IPS DF 4.7 (cell line): ENCODE measurements at regions not wholly inside any gene's neighbourhood (a gene's known extent, or its start where the extent isn't known, plus 50 kb on each side); places are given as distances from the start of the nearest gene placed in this dataset.

Experiments used
- DNase-seq: peaks from one replicate; pipeline ENCODE4 v3.0.0-alpha.2; 2013; ENCODE audit warnings: low spot score; ENCODE audit errors: extremely low read depth

DNA sequence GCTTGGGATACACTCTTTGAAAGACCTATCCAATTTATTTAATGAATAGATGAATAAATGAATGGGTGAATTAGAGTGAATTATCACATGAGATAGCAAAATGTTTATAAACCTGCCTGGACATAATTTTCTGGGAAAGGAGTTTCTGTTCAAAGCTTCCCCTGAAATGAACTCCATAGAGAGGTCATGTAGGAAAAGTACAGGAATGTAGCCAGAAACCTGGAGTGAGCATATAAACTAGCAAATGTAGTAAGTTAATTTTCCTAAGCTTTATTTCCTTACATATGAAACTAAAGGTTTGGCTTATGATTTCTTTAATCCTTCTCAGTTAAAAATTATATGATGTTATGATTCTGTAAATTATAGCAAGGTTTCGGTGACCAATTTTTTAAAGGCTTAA lies 380.3 kb upstream of the RSPO3 start:
- no peak for DNase-seq

GRCh38 chr6:126738641-126739040 lies 379.8 kb upstream of the RSPO3 start:
- DNase-seq, result no peak

DNA sequence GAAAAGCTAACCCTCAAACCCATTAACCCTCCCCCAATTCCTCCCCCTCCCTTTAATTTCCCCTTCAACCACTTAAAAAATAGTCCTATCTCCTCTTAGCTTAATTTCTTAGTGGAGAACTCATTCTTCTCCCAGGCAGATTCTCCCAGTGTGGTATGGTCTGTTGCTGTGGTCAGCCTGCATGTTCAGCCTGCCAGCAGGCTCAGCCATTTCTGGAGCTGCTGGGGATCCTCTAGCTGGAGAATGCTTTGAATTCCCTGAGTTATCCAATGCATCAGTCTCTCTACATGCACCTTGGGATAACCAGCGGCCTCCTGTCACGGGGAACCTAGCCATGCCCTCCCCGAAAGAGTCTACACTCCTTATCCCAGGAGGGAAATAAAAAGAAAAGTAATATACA lies 375.4 kb upstream of the RSPO3 start:
- DNase-seq, result no peak

DNA sequence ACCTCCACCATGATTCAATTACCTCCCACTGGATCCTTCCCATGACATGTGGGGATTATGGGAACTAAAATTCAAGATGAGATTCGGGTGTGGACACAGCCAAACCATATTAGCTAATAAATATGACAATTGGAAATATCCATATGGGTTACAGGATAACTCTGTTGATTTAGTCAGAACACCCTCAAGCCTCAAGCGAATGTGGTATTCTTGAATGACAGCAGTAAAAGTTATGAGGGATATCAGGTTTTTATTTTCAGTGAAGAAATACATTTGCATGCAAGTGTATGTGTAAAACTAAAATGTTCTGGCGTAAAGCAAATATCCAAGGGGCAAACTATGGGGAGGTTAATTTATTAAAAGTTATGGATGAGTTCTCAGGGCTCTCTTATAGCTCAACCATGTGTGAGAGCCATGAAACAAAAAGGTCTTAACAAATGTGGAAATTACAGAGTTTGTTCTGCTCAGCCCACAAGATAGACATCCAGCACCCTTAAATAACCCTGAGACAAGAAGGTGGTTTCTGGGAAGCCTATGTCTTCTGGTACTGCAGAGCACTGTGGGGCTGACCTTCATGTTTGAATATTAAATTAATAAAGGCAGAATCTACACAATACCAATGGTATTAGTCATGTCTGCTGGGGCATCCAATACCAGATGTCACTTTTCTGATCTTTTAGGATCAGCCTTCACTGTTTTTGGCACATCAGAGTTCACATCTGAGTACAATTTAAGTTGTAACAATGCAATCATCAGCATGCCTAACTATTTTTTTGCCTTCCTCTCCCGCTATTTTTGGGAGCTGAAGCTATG lies 370.5 kb upstream of the RSPO3 start:
- DNase-seq, result no peak

DNA sequence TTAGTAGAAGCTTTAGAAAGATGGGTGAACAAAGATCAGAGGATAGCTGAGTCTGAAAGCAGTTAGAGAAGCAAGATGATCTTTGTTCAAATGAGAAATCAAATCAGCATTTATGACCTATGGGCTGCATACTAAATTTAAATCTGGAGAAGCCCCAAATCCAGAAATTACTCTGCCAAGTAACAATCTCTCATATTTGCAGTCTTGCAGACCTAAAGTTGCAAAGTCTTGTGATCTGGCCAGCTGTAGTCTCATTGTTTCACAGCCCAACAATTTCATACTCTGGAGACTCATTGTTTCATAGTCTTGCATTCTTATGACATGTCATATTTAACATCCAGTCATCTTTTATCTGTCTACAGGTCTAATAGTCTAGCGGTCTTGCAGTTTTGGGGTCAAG lies 364.9 kb upstream of the RSPO3 start:
- DNase-seq, result no peak

- no peak for DNase-seq
These were observed 356.6 kb upstream of the RSPO3 start for GRCh38 chr6:126761854-126762253.

DNA sequence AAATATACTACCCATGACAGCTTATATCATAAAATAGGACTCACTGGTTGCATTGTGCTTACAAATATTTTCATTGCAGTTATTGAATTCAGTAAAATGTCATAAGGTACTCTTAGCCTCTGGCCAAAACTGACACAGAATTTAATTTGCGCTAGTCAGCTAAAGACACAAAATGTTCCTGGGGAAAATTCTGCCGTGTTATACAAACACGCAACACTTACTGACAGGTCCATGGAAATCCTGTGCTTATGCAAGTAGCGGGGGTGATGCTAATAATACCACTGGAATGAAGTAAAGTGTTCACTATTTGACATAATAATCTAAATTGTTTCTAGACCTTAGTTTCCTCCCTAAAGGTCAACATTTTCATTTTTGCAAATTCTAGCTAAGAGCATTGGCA lies 354.4 kb upstream of the RSPO3 start:
- no peak for DNase-seq

GRCh38 chr6:126764671-126765070 lies 353.8 kb upstream of the RSPO3 start:
- DNase-seq, result no peak

DNA sequence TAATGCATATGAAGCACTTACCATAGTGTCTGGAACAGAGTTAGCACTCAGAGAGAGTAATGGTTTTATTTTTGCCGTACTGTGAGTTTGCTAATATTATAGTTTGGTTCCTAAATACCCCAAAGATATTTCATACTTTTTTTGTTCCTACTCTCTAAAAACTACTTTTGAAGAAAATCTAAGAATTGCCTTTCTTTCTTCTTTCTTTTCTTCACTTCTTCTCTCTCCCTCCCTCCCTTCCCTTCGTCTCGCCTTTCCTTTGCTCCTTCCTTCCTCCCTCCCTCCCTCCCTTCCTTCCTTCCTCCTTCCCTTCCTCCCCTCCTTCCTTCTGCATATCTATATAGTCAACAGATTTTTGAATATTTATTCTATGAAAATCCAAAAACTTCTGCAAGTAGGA lies 351.7 kb upstream of the RSPO3 start:
- DNase-seq, result no peak

GRCh38 chr6:126767711-126768110 lies 350.8 kb upstream of the RSPO3 start:
- no peak for DNase-seq

DNA sequence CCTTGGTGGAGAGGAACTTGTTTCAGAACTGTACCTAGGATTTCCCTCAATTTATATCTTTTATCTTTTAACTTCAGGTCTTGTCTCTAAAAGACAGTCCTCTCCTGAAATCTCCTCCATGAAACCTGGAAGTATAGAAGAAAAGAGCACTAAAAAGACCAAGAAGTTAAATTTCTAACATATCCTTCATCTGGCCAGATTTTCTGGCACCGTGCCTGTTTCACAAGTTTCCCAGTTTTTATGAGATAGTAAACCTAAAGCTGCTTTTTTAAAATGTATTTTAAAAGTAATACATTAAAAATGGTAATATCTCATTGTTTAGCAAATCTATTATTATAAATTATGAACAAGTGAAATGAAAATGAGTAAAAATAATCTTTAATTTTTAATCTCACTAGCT lies 348.3 kb upstream of the RSPO3 start:
- DNase-seq, result no peak

GRCh38 chr6:126773112-126773805 lies 345.2 kb upstream of the RSPO3 start:
- no peak for DNase-seq

DNA sequence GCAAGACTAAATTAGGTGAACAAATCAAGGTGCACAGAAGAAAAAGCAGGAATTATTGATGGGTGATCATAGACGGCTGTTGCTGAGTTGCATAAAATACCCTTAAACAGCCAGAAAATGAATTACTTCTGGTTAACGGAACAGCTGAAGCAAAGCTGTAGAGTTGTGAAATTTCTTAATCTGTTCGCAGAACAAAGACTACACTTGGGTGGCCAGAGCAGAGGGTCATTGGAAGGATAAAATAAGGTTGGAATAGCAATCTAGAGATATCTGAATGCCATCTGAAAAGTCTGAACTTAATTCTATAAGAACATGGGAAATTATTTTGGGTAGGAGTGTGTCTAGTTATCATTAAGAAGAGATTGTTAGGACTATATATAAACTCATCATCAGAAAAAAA lies 339.1 kb upstream of the RSPO3 start:
- no peak for DNase-seq

DNA sequence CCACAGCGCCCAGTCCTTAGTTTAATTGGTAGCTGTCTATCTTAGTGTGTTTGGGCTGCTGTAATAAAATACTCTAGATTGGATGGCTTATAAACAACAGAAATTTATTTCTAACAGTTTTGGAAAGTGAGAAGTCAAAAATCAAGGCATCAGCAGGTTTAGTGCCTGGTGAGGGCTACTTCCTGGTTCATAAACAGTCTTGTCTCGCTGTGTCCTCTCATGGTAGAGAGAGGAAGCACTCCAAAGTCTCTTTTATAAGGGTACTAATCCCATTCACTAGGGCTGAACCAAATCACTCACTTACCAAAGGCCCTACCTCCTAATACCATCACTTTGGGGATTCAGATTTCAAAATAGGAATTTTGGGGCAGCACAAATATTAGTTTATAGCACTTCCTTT lies 336.9 kb upstream of the RSPO3 start:
- DNase-seq, result no peak

DNA sequence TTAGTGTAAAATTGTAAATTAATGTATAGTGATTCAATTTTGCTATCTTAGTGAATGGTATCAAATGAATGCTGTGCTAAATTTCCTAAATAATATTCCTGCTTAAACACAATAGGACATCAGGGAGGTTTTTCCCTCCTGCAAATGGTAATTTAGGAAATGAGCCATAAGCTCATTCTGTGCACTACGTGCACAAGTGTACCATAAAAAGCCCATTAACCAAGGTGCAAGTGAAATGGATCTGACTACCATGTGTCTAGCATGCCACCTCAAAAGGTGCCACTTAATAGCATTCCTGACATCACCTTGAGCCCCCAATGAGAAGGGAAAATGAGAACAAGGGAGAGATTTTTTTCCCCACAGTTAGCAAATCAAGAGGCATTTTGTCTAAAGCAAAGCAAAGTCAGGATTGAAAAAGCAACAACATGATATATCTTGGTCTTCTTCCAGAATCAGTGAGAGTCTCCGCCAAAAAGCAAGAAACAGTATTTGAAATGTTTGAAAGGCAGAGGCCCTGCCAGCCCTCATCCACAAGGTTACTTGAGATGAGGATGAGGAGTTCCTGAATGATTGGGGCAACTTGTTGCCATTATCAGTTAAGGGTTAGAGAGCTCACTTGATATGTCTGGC lies 334.2 kb upstream of the RSPO3 start:
- DNase-seq, result no peak

DNA sequence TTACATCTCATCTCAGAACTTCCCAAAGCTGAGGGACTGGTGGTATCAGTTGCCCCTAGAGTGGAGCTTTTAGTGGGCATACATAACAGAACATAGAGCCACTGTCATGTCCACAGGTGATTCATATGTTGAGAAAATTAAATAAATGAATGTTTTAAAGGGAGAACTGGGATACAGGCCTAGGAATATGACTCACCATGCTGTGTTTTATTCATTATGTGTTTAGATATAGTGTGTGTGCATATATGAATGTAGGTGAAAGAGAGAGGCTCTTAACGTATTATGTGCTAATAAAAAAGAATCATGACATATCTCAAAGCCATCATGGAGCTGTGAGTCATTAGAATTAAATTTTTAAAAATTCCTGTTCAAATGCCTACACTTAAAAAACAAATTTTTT lies 332.2 kb upstream of the RSPO3 start:
- DNase-seq, result no peak

DNA sequence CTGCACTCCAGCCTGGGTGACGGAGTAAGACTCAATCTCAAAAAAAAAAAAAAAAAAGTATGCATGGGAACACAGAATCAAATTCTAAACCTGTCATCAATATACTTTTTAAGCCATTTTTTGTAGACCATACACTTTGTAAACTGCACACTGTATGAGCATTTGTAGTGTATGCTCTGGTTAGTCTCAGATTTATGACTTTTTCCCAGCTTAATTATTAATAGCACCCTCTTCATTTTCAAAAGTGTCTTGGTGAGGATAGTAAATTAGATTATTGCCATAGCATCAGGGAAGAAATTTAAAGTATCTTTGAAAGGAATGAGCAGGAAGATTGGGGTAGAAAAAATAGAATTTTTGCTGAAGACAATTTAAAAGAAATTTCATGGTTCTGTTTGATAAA lies 330.8 kb upstream of the RSPO3 start:
- DNase-seq, result no peak

DNA sequence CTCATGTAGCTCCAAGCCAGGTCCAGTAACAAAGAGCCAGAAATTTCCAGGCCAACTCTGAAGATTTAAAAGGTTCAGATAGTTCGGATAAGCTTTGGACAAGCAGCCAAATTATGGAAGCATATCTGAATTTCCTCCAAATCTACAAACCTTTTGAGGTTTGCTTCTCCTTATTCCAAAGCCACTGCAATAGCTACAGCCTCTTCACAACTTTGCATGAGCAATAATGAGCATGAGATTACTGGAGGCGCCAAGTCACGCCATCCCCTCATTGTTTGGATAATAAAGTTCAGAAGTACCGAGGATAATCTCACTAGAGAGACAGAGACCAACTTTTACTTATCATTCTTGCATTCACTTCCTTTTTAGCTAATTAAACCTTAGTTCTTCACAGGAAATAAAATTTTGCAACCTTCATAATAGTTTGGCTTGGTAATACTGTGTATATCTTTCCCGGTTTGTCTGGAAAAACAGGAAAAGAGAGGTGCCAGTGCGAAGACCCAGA lies 329.6 kb upstream of the RSPO3 start:
- DNase-seq, result no peak

DNA sequence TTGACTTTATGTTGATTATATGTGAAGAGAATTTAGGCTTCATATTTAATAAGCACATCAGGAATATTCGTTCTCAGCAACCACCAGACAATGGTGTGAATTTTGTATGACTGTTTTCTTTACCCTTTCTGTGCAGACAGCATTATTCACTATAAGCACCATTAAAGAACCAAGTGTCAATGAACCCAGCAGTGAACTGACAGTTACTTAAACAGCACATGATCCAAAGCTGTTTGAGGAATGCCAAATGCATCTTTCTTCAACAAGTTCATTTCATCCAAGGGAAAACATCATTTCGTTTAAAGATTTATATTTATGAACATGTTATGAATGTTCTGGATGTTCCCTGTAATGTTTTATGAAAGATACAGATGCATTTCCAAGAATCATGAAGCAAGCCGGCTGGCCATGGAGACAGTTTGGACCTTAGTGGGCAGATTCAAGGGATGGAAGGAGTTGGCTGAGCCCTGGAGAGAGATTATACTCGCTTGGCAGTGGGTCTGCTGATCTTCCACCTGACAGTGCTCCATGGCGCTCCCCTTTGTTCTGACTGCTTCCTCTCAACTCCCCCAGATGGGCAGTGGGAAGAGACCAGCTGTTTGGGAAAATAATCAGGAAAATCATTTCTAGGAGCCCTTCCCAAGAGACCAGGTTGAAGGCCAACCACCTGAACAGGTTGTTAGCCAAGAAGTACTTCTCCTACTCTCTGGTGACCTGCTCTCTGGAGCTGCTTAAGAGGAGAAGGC lies 326.0 kb upstream of the RSPO3 start:
- DNase-seq, result no peak

DNA sequence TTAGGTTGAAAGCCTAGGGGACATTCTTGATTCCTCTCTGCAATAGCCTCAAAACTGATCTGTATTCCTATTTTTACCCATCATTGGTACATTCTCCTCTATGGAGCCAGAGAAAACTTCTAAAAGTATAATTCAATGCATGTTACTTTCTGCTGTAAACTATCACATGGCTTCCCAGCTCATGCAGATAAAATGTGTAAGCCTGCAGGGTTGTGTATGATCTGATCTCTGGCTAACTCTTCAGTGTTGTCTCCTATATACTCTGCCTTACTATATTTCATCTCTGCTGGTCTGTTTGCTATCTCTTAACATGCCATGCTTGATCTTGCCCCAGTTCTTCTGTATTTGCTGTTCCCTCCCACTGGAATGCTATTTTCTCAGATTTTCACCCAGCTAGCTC lies 323.3 kb upstream of the RSPO3 start:
- DNase-seq, result no peak

DNA sequence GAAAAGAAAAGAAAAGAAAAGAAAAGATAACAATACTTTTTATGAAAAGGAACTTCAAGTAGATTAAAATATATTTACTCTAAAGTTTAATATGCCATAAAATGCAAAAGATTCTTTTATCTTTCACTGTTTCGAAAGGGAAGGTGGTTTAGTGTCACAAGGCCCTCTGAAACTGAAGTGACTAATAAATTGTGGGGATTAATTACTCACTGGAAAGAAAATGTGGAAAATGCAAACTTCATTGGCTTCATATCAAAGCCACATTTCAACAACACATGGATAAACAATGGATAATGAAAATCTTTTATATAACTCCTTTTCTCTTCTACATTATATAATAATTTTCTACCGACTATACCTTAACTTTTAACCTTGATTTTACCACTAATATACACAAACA lies 320.5 kb upstream of the RSPO3 start:
- no peak for DNase-seq

GRCh38 chr6:126803769-126804168 lies 314.7 kb upstream of the RSPO3 start:
- no peak for DNase-seq
